Endothelial cell of umbilical vein (primary cell): ENCODE measurements at regions not wholly inside any gene's neighbourhood (a gene's known extent, or its start where the extent isn't known, plus 50 kb on each side); places are given as distances from the start of the nearest gene placed in this dataset.

Experiments used
- BruUV-seq: library from RNA; stranded (reverse); fragments of 400-500 nt; replicated peaks from 2 replicates; lab custom pipeline; 2021; lab: Mats Ljungman, UMichigan
- CTCF ChIA-PET: fragments of 300-600, 350-600 bp; sonication (Branson Sonifier 250); formaldehyde crosslinking; loops from one replicate; lab custom pipeline; 2021; ENCODE audit warnings: antibody characterized with exemption, inconsistent platforms; lab: Charles Lee
- POLR2A ChIA-PET: fragments of 300-600, 350-600 bp; sonication (Branson Sonifier 250); formaldehyde crosslinking; loops from one replicate; lab custom pipeline; 2021; ENCODE audit warnings: antibody characterized with exemption, inconsistent platforms; lab: Charles Lee
- DNase-seq: peaks from one replicate; pipeline ENCODE4 v3.0.0-alpha.2; 2011; ENCODE audit warnings: low read depth, low spot score
- FAIRE-seq: peaks from 2 replicates; lab custom pipeline; 2011; peaks lifted over from hg19 to GRCh38; lab: Jason Lieb, UNC
- H2AFZ ChIP-seq: 2 replicates; pipeline ENCODE4 v1.6.0; 2012; ENCODE audit warnings: low read depth, low read length, control low read depth, inconsistent platforms
- H3K27ac ChIP-seq: 2 replicates; pipeline ENCODE4 v1.5.1; 2011; ENCODE audit warnings: low read depth, mild to moderate bottlenecking, control low read depth, low read length, moderate library complexity; ENCODE audit not compliant: insufficient read depth
- H3K27me3 ChIP-seq, 2 experiments: 2 replicates each; pipeline versions ENCODE4 v1.6.0 to v1.6.1; 2011; ENCODE audit warnings: low read length in 2 of 2, mixed read lengths in 1 of 2; ENCODE audit not compliant: control insufficient read depth in 2 of 2, insufficient read depth in 2 of 2
- H3K36me3 ChIP-seq, 2 experiments: 2 replicates in 1 of 2; 3 replicates in 1 of 2; pipeline ENCODE4 v1.5.1; 2011; ENCODE audit warnings: low read length in 2 of 2, mild to moderate bottlenecking in 1 of 2, moderate library complexity in 1 of 2; ENCODE audit not compliant: control insufficient read depth in 2 of 2, insufficient read depth in 2 of 2; ENCODE audit errors: extremely low read depth in 1 of 2
- H3K4me1 ChIP-seq: 3 replicates; pipeline ENCODE4 v1.5.1; 2011; ENCODE audit warnings: mild to moderate bottlenecking, low read length; ENCODE audit not compliant: control insufficient read depth, insufficient read depth; ENCODE audit errors: extremely low read depth
- H3K4me2 ChIP-seq: 2 replicates; pipeline ENCODE4 v1.6.1; 2011; ENCODE audit warnings: low read length, control low read depth, mixed read lengths; ENCODE audit not compliant: insufficient read depth
- H3K4me3 ChIP-seq, 3 experiments: fragments of 200-600 bp in 1 of 3; sonication (generic), shearing (Covaris generic) in 1 of 3; replicated peaks in 1 of 3; 2 replicates each; pipeline ENCODE4 v1.5.1; 2011 to 2016; ENCODE audit warnings: control low read depth in 3 of 3, low read length in 3 of 3, mild to moderate bottlenecking in 2 of 3, inconsistent platforms in 1 of 3, low read depth in 1 of 3, moderate library complexity in 1 of 3; ENCODE audit not compliant: insufficient read depth in 1 of 3
- H3K79me2 ChIP-seq: 2 replicates; pipeline ENCODE4 v1.6.0; 2012; ENCODE audit warnings: low read length, inconsistent platforms; ENCODE audit not compliant: control insufficient read depth, insufficient read depth
- H3K9ac ChIP-seq: replicated peaks from 2 replicates; pipeline ENCODE3; 2011; ENCODE audit warnings: low read length, control low read depth; ENCODE audit not compliant: insufficient read depth; ENCODE audit errors: extremely low read depth
- H3K9me1 ChIP-seq: replicated peaks from 3 replicates; pipeline ENCODE4 v1.6.0; 2011; ENCODE audit warnings: mild to moderate bottlenecking, low read length; ENCODE audit not compliant: control insufficient read depth, insufficient read depth; ENCODE audit errors: extremely low read depth
- H3K9me3 ChIP-seq: replicated peaks from 2 replicates; pipeline ENCODE4 v1.5.1; 2012; ENCODE audit warnings: low read length, inconsistent platforms; ENCODE audit not compliant: control insufficient read depth, insufficient read depth
- H4K20me1 ChIP-seq: replicated peaks from 2 replicates; pipeline ENCODE3; 2011; ENCODE audit warnings: mild to moderate bottlenecking, low read length; ENCODE audit not compliant: control insufficient read depth, insufficient read depth; ENCODE audit errors: extremely low read depth
- CTCF ChIP-seq, 2 donors: IDR thresholded peaks; 1 replicate in 1 of 2; 2 replicates in 1 of 2; pipeline ENCODE4 v1.5.1; 2011; ENCODE audit warnings: low read length in 2 of 2, mild to moderate bottlenecking in 2 of 2, moderate library complexity in 2 of 2, control low read depth in 1 of 2, inconsistent platforms in 1 of 2, low read depth in 1 of 2; ENCODE audit not compliant: insufficient read depth in 1 of 2; ENCODE audit errors: extremely low read depth in 1 of 2
- EZH2 ChIP-seq: IDR thresholded peaks from 2 replicates; pipeline ENCODE4 v1.6.1; 2012; ENCODE audit warnings: borderline replicate concordance, low read depth, mild to moderate bottlenecking, moderate library complexity, low read length, inconsistent platforms; ENCODE audit not compliant: severe bottlenecking
- FOS ChIP-seq: IDR thresholded peaks from 2 replicates; pipeline ENCODE4 v1.6.1; 2011; ENCODE audit warnings: mild to moderate bottlenecking, low read length, moderate library complexity, borderline replicate concordance; ENCODE audit not compliant: insufficient read depth
- GATA2 ChIP-seq: IDR thresholded peaks from 2 replicates; pipeline ENCODE4 v1.7.0; 2011; ENCODE audit warnings: low read depth, mild to moderate bottlenecking, moderate library complexity, mixed read lengths, low read length; ENCODE audit not compliant: insufficient read length, insufficient read depth
- JUN ChIP-seq: IDR thresholded peaks from 2 replicates; pipeline ENCODE4 v1.6.1; 2011; ENCODE audit warnings: borderline replicate concordance, low read depth; ENCODE audit not compliant: insufficient read length, insufficient read depth
- MAX ChIP-seq: IDR thresholded peaks from 2 replicates; pipeline ENCODE4 v1.6.1; 2011; ENCODE audit not compliant: insufficient read depth, insufficient read length
- MYC ChIP-seq: IDR thresholded peaks from one replicate; pipeline ENCODE4 v1.6.1; 2011; ENCODE audit warnings: mild to moderate bottlenecking, low read depth, low read length
- POLR2A ChIP-seq: IDR thresholded peaks from 2 replicates; pipeline ENCODE4 v1.6.1; 2012; ENCODE audit warnings: low read depth, mild to moderate bottlenecking, control low read depth, low read length
- POLR2AphosphoS5 ChIP-seq: IDR thresholded peaks from 2 replicates; pipeline ENCODE4 v1.6.1; 2012; ENCODE audit warnings: low read depth, mild to moderate bottlenecking, control low read depth, low read length, moderate library complexity; ENCODE audit not compliant: insufficient read depth
- dilution Hi-C: fragments of 300-500 bp; cut with MboI; formaldehyde crosslinking; loops from one replicate; pipeline ENCODE4 v1.15.0; 2019; ENCODE audit warnings: low sequenced_read_pairs; ENCODE audit not compliant: extremely low pct_ligation_motif_present
- intact Hi-C: fragments of 100-400 bp; cut with micrococcal nuclease; formaldehyde crosslinking; loops from one replicate; pipeline ENCODE4 v1.10.0; 2022

GRCh38 chr3:117433427-117433826 is 723.8 kb downstream of the TUSC7 start:
- no peaks in the 10 kb centered on the region for H3K9me1 ChIP-seq
- no peak overlapping the region for H3K4me2 ChIP-seq
- DNase-seq, result no peak
- FAIRE-seq, result no peak
- no peak for TF ChIP-seq FOS
- no peak for TF ChIP-seq JUN
- TF ChIP-seq GATA2, result no peak
- no peak for TF ChIP-seq POLR2AphosphoS5
- TF ChIP-seq EZH2, result no peak
- H3K27me3 ChIP-seq, result no peaks in the 10 kb centered on the region
- no TSS peak for BruUV-seq
- intact Hi-C loops (no loop called here), dilution Hi-C loops (no loop called here)
- H4K20me1 ChIP-seq, result no peaks in the 10 kb centered on the region
- no peaks in the 10 kb centered on the region for H3K4me1 ChIP-seq
- no peaks in the 10 kb centered on the region for H3K9me3 ChIP-seq
- H3K79me2 ChIP-seq, result no peaks in the 10 kb centered on the region
- CTCF ChIA-PET, result no interaction called here
- POLR2A ChIA-PET, result no interaction called here
- H3K4me3 ChIP-seq, result no peak overlapping the region
- no peak overlapping the region for H3K9ac ChIP-seq
- H3K36me3 ChIP-seq, result no peaks in the 10 kb centered on the region
- no peak overlapping the region for H2AFZ ChIP-seq
- no peak overlapping the region for H3K27ac ChIP-seq

GRCh38 chr3:117434661-117435412 is 725.3 kb downstream of the TUSC7 start:
- FAIRE-seq (no peak), DNase-seq (no peak)
- Histone ChIP-seq H3K4me3 (no peak overlapping the region), H3K27me3 (no peaks in the 10 kb centered on the region), H3K9me3 (no peaks in the 10 kb centered on the region), H3K9me1 (no peaks in the 10 kb centered on the region), H4K20me1 (no peaks in the 10 kb centered on the region), H3K27ac (no peak overlapping the region), H2AFZ (no peak overlapping the region), H3K4me1 (no peaks in the 10 kb centered on the region), H3K9ac (no peak overlapping the region), H3K79me2 (no peaks in the 10 kb centered on the region), H3K4me2 (no peak overlapping the region), H3K36me3 (no peaks in the 10 kb centered on the region)
- CTCF ChIA-PET, result no interaction called here
- dilution Hi-C loops (no loop called here), intact Hi-C loops (loop anchor here (5.0 kb wide), 1 partner anchor 413 kb away; no protein-coding TSS in a partner anchor)
- BruUV-seq, result no TSS peak
- no peak for TF ChIP-seq POLR2A
- TF ChIP-seq GATA2, result no peak
- TF ChIP-seq FOS, result no peak
- no peak for TF ChIP-seq JUN
- no peak for TF ChIP-seq MAX
- no peak for TF ChIP-seq POLR2AphosphoS5
- TF ChIP-seq MYC, result no peak
- no peak for TF ChIP-seq EZH2
- TF ChIP-seq CTCF (IDR thresholded peaks at IDR 0.05; ENCODE audit: extremely low read depth in 1 of 2, insufficient read depth in 1 of 2, low read depth in 1 of 2, low read length in 2 of 2), result no peak
- POLR2A ChIA-PET, result no interaction called here
